GM12874 (cell line): ENCODE measurements at regions not wholly inside any gene's neighbourhood (a gene's known extent, or its start where the extent isn't known, plus 50 kb on each side); places are given as distances from the start of the nearest gene placed in this dataset.
A peak's percentile ranks its signal among the peaks of the same experiment; 100 is the strongest.

ENCODE experiments used
- TF ChIP-seq, protein P1 (sequence below): IDR thresholded peaks from 2 replicates; pipeline ENCODE4 v1.5.1; 2011; ENCODE audit warnings: low read depth, mild to moderate bottlenecking, control low read depth, low read length, moderate library complexity; ENCODE audit not compliant: insufficient read depth

DNA sequence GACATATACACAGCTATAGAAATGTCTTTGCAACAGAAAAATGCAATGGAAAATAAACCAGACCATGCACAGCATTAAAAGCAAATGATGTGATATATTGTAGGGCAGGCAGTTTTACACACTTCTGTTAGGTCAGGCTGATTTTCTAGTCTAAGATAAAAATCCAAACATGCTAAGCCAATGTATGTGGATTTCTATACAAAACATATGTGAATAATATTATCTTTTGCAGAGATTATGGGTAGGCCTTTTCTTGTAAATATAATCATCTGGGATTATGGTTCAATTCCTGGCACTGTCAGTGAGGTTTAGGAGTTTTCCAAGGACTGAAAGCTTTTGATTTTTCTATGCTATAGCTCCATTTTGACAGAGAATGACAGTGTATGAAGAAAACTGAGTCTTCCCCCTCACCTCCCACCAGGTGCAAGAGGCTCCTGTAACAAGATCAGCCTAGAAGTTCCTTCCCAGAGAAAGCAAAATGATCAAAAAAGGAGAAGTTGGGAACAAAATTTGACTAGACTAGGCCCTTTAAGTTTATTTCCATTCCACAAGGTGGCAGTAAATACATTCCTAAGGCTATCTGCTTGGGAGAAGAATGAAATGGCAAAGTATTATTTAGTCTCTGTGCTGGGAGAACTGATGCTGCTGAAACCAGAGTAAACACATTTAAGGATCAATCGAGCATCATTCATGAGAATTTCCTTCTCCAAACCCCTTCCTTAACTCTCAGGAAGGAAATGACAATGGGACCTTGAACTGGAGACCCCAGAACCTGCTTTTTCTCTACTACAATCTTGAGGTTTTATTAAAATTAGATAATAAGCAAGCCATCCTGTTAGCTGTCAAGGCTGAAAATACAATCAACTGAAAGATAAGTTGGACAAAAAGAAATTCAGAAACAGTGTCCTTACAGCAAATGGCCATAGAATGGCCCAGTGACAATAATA lies 133.0 kb upstream of the TUT7 start:
- TF ChIP-seq, protein P1, sequence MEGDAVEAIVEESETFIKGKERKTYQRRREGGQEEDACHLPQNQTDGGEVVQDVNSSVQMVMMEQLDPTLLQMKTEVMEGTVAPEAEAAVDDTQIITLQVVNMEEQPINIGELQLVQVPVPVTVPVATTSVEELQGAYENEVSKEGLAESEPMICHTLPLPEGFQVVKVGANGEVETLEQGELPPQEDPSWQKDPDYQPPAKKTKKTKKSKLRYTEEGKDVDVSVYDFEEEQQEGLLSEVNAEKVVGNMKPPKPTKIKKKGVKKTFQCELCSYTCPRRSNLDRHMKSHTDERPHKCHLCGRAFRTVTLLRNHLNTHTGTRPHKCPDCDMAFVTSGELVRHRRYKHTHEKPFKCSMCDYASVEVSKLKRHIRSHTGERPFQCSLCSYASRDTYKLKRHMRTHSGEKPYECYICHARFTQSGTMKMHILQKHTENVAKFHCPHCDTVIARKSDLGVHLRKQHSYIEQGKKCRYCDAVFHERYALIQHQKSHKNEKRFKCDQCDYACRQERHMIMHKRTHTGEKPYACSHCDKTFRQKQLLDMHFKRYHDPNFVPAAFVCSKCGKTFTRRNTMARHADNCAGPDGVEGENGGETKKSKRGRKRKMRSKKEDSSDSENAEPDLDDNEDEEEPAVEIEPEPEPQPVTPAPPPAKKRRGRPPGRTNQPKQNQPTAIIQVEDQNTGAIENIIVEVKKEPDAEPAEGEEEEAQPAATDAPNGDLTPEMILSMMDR: peak; percentile 15; the same call in 1 of the 2 replicates

DNA sequence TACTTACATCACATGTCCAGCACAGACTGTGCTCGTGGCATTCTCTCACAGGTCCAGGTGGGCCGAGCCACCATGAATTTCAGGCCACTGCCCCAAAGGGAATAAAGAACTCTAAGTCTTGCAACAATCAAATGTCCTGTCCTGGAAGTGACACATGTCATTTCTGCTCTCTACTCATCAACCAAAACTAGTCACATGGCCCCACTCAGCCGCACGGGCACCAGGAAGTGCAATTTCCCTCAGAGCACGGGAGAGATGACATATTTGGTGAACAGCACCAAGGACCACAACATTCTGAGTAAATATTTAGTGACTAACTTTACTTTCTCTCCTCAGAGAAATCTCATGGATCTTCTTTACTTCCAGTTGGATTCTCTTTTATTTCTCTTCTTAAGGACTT lies 131.1 kb upstream of the TUT7 start:
- TF ChIP-seq, protein P1: no peak

GRCh38 chr9:86483496-86483895 lies 129.3 kb upstream of the TUT7 start:
- TF ChIP-seq, protein P1: no peak

- TF ChIP-seq, protein P1: no peak
Observed at GRCh38 chr9:86481466-86481865, 127.3 kb upstream of the TUT7 start.

- TF ChIP-seq, protein P1: no peak
Observed at GRCh38 chr9:86471171-86471815, 117.1 kb upstream of the TUT7 start.

- TF ChIP-seq, protein P1: no peak
Observed at GRCh38 chr9:86470326-86470725, 116.1 kb upstream of the TUT7 start.

DNA sequence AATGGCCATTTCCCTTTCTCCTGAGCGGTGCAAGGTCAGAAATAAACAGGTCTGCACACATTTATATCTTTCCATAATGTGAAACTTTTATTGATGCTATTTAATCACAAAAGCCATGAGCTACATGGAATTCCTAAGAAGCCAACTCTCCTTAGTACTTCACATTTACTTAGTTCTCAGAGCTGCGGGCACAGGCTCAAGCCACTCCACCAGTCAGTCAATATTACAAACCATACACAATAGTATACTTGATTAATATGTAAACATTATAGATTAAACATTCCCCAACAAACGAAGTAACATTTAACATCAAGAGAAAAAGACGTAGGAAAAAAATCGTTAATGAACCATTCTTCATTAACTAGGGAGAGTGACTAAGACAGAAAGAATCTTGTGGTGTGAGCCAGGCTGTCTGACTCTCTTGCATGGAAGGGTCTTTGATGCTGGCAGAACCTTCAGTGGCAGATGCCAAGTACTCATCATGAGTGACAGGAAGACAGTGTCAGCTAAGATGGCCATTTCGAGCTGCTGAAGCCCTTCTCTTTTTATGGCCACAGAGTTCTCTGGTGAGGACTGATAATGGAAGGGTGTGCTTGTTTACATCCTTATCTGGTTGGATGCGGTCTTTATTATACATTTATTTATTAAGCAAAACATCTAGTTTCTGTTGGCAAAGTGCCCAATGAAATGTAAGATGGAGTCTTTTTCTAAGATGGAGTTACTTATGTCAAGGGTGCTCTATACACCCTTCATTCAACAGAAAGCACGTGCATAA lies 115.5 kb upstream of the TUT7 start:
- TF ChIP-seq, protein P1: no peak
